HEK293T (cell line): ENCODE measurements at regions not wholly inside any gene's neighbourhood (a gene's known extent, or its start where the extent isn't known, plus 50 kb on each side); places are given as distances from the start of the nearest gene placed in this dataset.

Source experiments
- ELF4 ChIP-seq: fragments of 450-650 bp; IDR thresholded peaks from 2 replicates; pipeline ENCODE4 v1.6.1; 2017; ENCODE audit warnings: antibody characterized with exemption
- FOXA1 ChIP-seq: fragments of 450-650 bp; IDR thresholded peaks from 2 replicates; pipeline ENCODE4 v1.6.1; 2016; ENCODE audit warnings: mild to moderate bottlenecking
- FOXK2 ChIP-seq: fragments of 450-650 bp; IDR thresholded peaks from 2 replicates; pipeline ENCODE4 v1.6.1; 2016; ENCODE audit warnings: mild to moderate bottlenecking
- PKNOX1 ChIP-seq: fragments of 450-650 bp; IDR thresholded peaks from 2 replicates; pipeline ENCODE4 v1.6.1; 2016
- SP1 ChIP-seq: fragments of 450-650 bp; IDR thresholded peaks from 2 replicates; pipeline ENCODE4 v1.6.1; 2017
- SUZ12 ChIP-seq: fragments of 450-650 bp; IDR thresholded peaks from 2 replicates; pipeline ENCODE4 v1.6.1; 2016; ENCODE audit warnings: mild to moderate bottlenecking
- TARDBP ChIP-seq: fragments of 450-650 bp; IDR thresholded peaks from 2 replicates; pipeline ENCODE4 v1.6.1; 2016

GRCh38 chr17:5762191-5762590 lies 177.9 kb upstream of the NLRP1 start:
- no peak for TF ChIP-seq FOXK2
- TF ChIP-seq SUZ12 = no peak
- no peak for TF ChIP-seq SP1
- no peak for TF ChIP-seq PKNOX1
- no peak for TF ChIP-seq ELF4
- no peak for TF ChIP-seq TARDBP
- no peak for TF ChIP-seq FOXA1
